ENCODE measurements at regions not wholly inside any gene's neighbourhood (a gene's known extent, or its start where the extent isn't known, plus 50 kb on each side); places are given as distances from the start of the nearest gene placed in this dataset.
"Not testable (repeated sequence)": the region's sequence is repeated elsewhere in the genome, so short reads cannot be mapped to it uniquely, and the experiment has no call there.

- no peaks in the 10 kb centered on the region for H3K27me3 ChIP-seq (ENCODE audit: low read depth, low read length)
- H3K4me1 ChIP-seq (ENCODE audit: control insufficient read depth in 1 of 2, insufficient read depth in 2 of 2, low read length in 2 of 2), result no peaks in the 10 kb centered on the region
- H3K36me3 ChIP-seq (ENCODE audit: control insufficient read depth in 1 of 2, insufficient read depth in 2 of 2, low read length in 2 of 2), result no peaks in the 10 kb centered on the region
- no peak overlapping the region for H3K4me3 ChIP-seq (ENCODE audit: low read depth in 1 of 2, low read length in 2 of 2)
- H3K9me3 ChIP-seq (ENCODE audit: control insufficient read depth in 1 of 2, low read length in 2 of 2), result no peaks in the 10 kb centered on the region
- no peak overlapping the region for H3K27ac ChIP-seq (ENCODE audit: low read length)
Measured at GRCh38 chr2:175684466-175684865, 317.6 kb downstream of the LNPK start.

GRCh38 chr2:175679728-175680127 is 322.3 kb downstream of the LNPK start:
- no peaks in the 10 kb centered on the region for H3K36me3 ChIP-seq (ENCODE audit: control insufficient read depth in 1 of 2, insufficient read depth in 2 of 2, low read length in 2 of 2)
- H3K27me3 ChIP-seq (ENCODE audit: low read depth, low read length), result no peaks in the 10 kb centered on the region
- no peaks in the 10 kb centered on the region for H3K4me1 ChIP-seq (ENCODE audit: control insufficient read depth in 1 of 2, insufficient read depth in 2 of 2, low read length in 2 of 2)
- no peaks in the 10 kb centered on the region for H3K9me3 ChIP-seq (ENCODE audit: control insufficient read depth in 1 of 2, low read length in 2 of 2)
- no peak overlapping the region for H3K27ac ChIP-seq (ENCODE audit: low read length)
- no peak overlapping the region for H3K4me3 ChIP-seq (ENCODE audit: low read depth in 1 of 2, low read length in 2 of 2)

- H3K4me3 ChIP-seq (ENCODE audit: low read depth in 1 of 2, low read length in 2 of 2), result no peak overlapping the region
- H3K27me3 ChIP-seq (ENCODE audit: low read depth, low read length), result no peaks in the 10 kb centered on the region
- H3K9me3 ChIP-seq (ENCODE audit: control insufficient read depth in 1 of 2, low read length in 2 of 2), result no peaks in the 10 kb centered on the region
- no peak overlapping the region for H3K27ac ChIP-seq (ENCODE audit: low read length)
- H3K4me1 ChIP-seq (ENCODE audit: control insufficient read depth in 1 of 2, insufficient read depth in 2 of 2, low read length in 2 of 2), result no peaks in the 10 kb centered on the region
- H3K36me3 ChIP-seq (ENCODE audit: control insufficient read depth in 1 of 2, insufficient read depth in 2 of 2, low read length in 2 of 2), result no peaks in the 10 kb centered on the region
Measured at GRCh38 chr2:175679231-175679630, 322.8 kb downstream of the LNPK start.

GRCh38 chr2:175677880-175678279 is 324.2 kb downstream of the LNPK start:
- no peaks in the 10 kb centered on the region for H3K9me3 ChIP-seq (ENCODE audit: control insufficient read depth in 1 of 2, low read length in 2 of 2)
- no peak overlapping the region for H3K27ac ChIP-seq (ENCODE audit: low read length)
- no peaks in the 10 kb centered on the region for H3K4me1 ChIP-seq (ENCODE audit: control insufficient read depth in 1 of 2, insufficient read depth in 2 of 2, low read length in 2 of 2)
- H3K36me3 ChIP-seq (ENCODE audit: control insufficient read depth in 1 of 2, insufficient read depth in 2 of 2, low read length in 2 of 2), result no peaks in the 10 kb centered on the region
- no peak overlapping the region for H3K4me3 ChIP-seq (ENCODE audit: low read depth in 1 of 2, low read length in 2 of 2)
- no peaks in the 10 kb centered on the region for H3K27me3 ChIP-seq (ENCODE audit: low read depth, low read length)

- Histone ChIP-seq H3K9me3 (ENCODE audit: control insufficient read depth in 1 of 2, low read length in 2 of 2) (no peaks in the 10 kb centered on the region), H3K4me1 (ENCODE audit: control insufficient read depth in 1 of 2, insufficient read depth in 2 of 2, low read length in 2 of 2) (no peaks in the 10 kb centered on the region), H3K27ac (ENCODE audit: low read length) (no peak overlapping the region), H3K4me3 (ENCODE audit: low read depth in 1 of 2, low read length in 2 of 2) (no peak overlapping the region), H3K36me3 (ENCODE audit: control insufficient read depth in 1 of 2, insufficient read depth in 2 of 2, low read length in 2 of 2) (no peaks in the 10 kb centered on the region), H3K27me3 (ENCODE audit: low read depth, low read length) (no peaks in the 10 kb centered on the region)
Measured at GRCh38 chr2:175676813-175677212, 325.3 kb downstream of the LNPK start.

GRCh38 chr2:175668804-175669203 is 333.3 kb downstream of the LNPK start:
- not testable (repeated sequence) for H3K4me1 ChIP-seq (ENCODE audit: control insufficient read depth in 1 of 2, insufficient read depth in 2 of 2, low read length in 2 of 2); H3K4me3 ChIP-seq (ENCODE audit: low read depth in 1 of 2, low read length in 2 of 2); H3K27me3 ChIP-seq (ENCODE audit: low read depth, low read length); H3K27ac ChIP-seq (ENCODE audit: low read length); H3K36me3 ChIP-seq (ENCODE audit: control insufficient read depth in 1 of 2, insufficient read depth in 2 of 2, low read length in 2 of 2); H3K9me3 ChIP-seq (ENCODE audit: control insufficient read depth in 1 of 2, low read length in 2 of 2)

GRCh38 chr2:175662335-175662734 is 339.7 kb downstream of the LNPK start:
- H3K27me3 ChIP-seq (ENCODE audit: low read depth, low read length), result peaks cover 3% of the 10 kb centered on the region
- no peaks in the 10 kb centered on the region for H3K36me3 ChIP-seq (ENCODE audit: control insufficient read depth in 1 of 2, insufficient read depth in 2 of 2, low read length in 2 of 2)

GRCh38 chr2:175648577-175649063 is 353.4 kb downstream of the LNPK start:
- Histone ChIP-seq H3K4me3 (ENCODE audit: low read depth in 1 of 2, low read length in 2 of 2) (no peak overlapping the region), H3K36me3 (ENCODE audit: control insufficient read depth in 1 of 2, insufficient read depth in 2 of 2, low read length in 2 of 2) (no peaks in the 10 kb centered on the region), H3K27me3 (ENCODE audit: low read depth, low read length) (no peaks in the 10 kb centered on the region), H3K9me3 (ENCODE audit: control insufficient read depth in 1 of 2, low read length in 2 of 2) (peaks cover 0 to 21% of the 10 kb centered on the region in 2 donors), H3K4me1 (ENCODE audit: control insufficient read depth in 1 of 2, insufficient read depth in 2 of 2, low read length in 2 of 2) (no peaks in the 10 kb centered on the region), H3K27ac (ENCODE audit: low read length) (no peak overlapping the region)

More at GRCh38 chr2:175662335-175662734, 339.7 kb downstream of the LNPK start:
- peaks cover 0 to 3% of the 10 kb centered on the region in 2 donors for H3K9me3 ChIP-seq (ENCODE audit: control insufficient read depth in 1 of 2, low read length in 2 of 2)
- H3K27ac ChIP-seq (ENCODE audit: low read length), result no peak overlapping the region
- H3K4me3 ChIP-seq (ENCODE audit: low read depth in 1 of 2, low read length in 2 of 2), result no peak overlapping the region
- no peaks in the 10 kb centered on the region for H3K4me1 ChIP-seq (ENCODE audit: control insufficient read depth in 1 of 2, insufficient read depth in 2 of 2, low read length in 2 of 2)

GRCh38 chr2:175647058-175647457 is 355.0 kb downstream of the LNPK start:
- Histone ChIP-seq H3K4me3 (ENCODE audit: low read depth in 1 of 2, low read length in 2 of 2) (no peak overlapping the region), H3K9me3 (ENCODE audit: control insufficient read depth in 1 of 2, low read length in 2 of 2) (peaks cover 0 to 16% of the 10 kb centered on the region in 2 donors), H3K4me1 (ENCODE audit: control insufficient read depth in 1 of 2, insufficient read depth in 2 of 2, low read length in 2 of 2) (no peaks in the 10 kb centered on the region), H3K27ac (ENCODE audit: low read length) (no peak overlapping the region), H3K36me3 (ENCODE audit: control insufficient read depth in 1 of 2, insufficient read depth in 2 of 2, low read length in 2 of 2) (no peaks in the 10 kb centered on the region), H3K27me3 (ENCODE audit: low read depth, low read length) (no peaks in the 10 kb centered on the region)

- no peaks in the 10 kb centered on the region for H3K27me3 ChIP-seq (ENCODE audit: low read depth, low read length)
- no peak overlapping the region for H3K27ac ChIP-seq (ENCODE audit: low read length)
- no peak overlapping the region for H3K4me3 ChIP-seq (ENCODE audit: low read depth in 1 of 2, low read length in 2 of 2)
- no peaks in the 10 kb centered on the region for H3K36me3 ChIP-seq (ENCODE audit: control insufficient read depth in 1 of 2, insufficient read depth in 2 of 2, low read length in 2 of 2)
- no peaks in the 10 kb centered on the region for H3K4me1 ChIP-seq (ENCODE audit: control insufficient read depth in 1 of 2, insufficient read depth in 2 of 2, low read length in 2 of 2)
- H3K9me3 ChIP-seq (ENCODE audit: control insufficient read depth in 1 of 2, low read length in 2 of 2), result no peaks in the 10 kb centered on the region
Measured at GRCh38 chr2:175640655-175641054, 361.4 kb downstream of the LNPK start.

GRCh38 chr2:175633227-175633626 is 368.8 kb downstream of the LNPK start:
- Histone ChIP-seq H3K36me3 (ENCODE audit: control insufficient read depth in 1 of 2, insufficient read depth in 2 of 2, low read length in 2 of 2) (no peaks in the 10 kb centered on the region), H3K4me3 (ENCODE audit: low read depth in 1 of 2, low read length in 2 of 2) (no peak overlapping the region), H3K27me3 (ENCODE audit: low read depth, low read length) (no peaks in the 10 kb centered on the region), H3K4me1 (ENCODE audit: control insufficient read depth in 1 of 2, insufficient read depth in 2 of 2, low read length in 2 of 2) (no peaks in the 10 kb centered on the region), H3K9me3 (ENCODE audit: control insufficient read depth in 1 of 2, low read length in 2 of 2) (no peaks in the 10 kb centered on the region), H3K27ac (ENCODE audit: low read length) (no peak overlapping the region)

- H3K4me1 ChIP-seq (ENCODE audit: control insufficient read depth in 1 of 2, insufficient read depth in 2 of 2, low read length in 2 of 2), result no peaks in the 10 kb centered on the region
- H3K27ac ChIP-seq (ENCODE audit: low read length), result no peak overlapping the region
- no peak overlapping the region for H3K4me3 ChIP-seq (ENCODE audit: low read depth in 1 of 2, low read length in 2 of 2)
Measured at GRCh38 chr2:175631245-175631623, 370.8 kb downstream of the LNPK start.

More at GRCh38 chr2:175631245-175631623, 370.8 kb downstream of the LNPK start:
- H3K36me3 ChIP-seq (ENCODE audit: control insufficient read depth in 1 of 2, insufficient read depth in 2 of 2, low read length in 2 of 2), result no peaks in the 10 kb centered on the region
- H3K9me3 ChIP-seq (ENCODE audit: control insufficient read depth in 1 of 2, low read length in 2 of 2), result peaks cover 0 to 4% of the 10 kb centered on the region in 2 donors
- no peaks in the 10 kb centered on the region for H3K27me3 ChIP-seq (ENCODE audit: low read depth, low read length)

All from muscle layer of duodenum (tissue), 2 donors.